HG02981 (cell line): ENCODE measurements at regions not wholly inside any gene's neighbourhood (a gene's known extent, or its start where the extent isn't known, plus 50 kb on each side); places are given as distances from the start of the nearest gene placed in this dataset.
"Not testable (repeated sequence)": the region's sequence is repeated elsewhere in the genome, so short reads cannot be mapped to it uniquely, and the experiment has no call there.

Experiments
- ATAC-seq: cut with Tn5 transposase; IDR thresholded peaks from one replicate; pipeline ENCODE4 v1.9.1; 2021; ENCODE audit warnings: mild to moderate bottlenecking, moderate library complexity; ENCODE audit not compliant: unreplicated experiment

GRCh38 chr3:194032828-194033435, 103.0 kb upstream of the HES1 start:
- ATAC-seq = no peak

GRCh38 chr3:194034346-194035336, 101.3 kb upstream of the HES1 start:
- ATAC-seq = no peak

GRCh38 chr3:194035406-194036138, 100.4 kb upstream of the HES1 start:
- ATAC-seq = no peak

- no peak for ATAC-seq
Measured at GRCh38 chr3:194036842-194037241, 99.1 kb upstream of the HES1 start.

GRCh38 chr3:194038346-194038745, 97.6 kb upstream of the HES1 start:
- ATAC-seq = not testable (repeated sequence)

GRCh38 chr3:194038960-194039359, 97.0 kb upstream of the HES1 start:
- ATAC-seq = no peak

- no peak for ATAC-seq
Measured at GRCh38 chr3:194040516-194041273, 95.3 kb upstream of the HES1 start.

GRCh38 chr3:194042927-194043326, 93.0 kb upstream of the HES1 start:
- no peak for ATAC-seq

GRCh38 chr3:194043516-194043915, 92.4 kb upstream of the HES1 start:
- no peak for ATAC-seq

- ATAC-seq = peak; percentile 88
Measured at GRCh38 chr3:194045289-194045688, 90.7 kb upstream of the HES1 start.

GRCh38 chr3:194045919-194046318, 90.0 kb upstream of the HES1 start:
- ATAC-seq = no peak

GRCh38 chr3:194046531-194046930, 89.4 kb upstream of the HES1 start:
- no peak for ATAC-seq

- ATAC-seq = peak; percentile 45
Measured at GRCh38 chr3:194046995-194047645, 88.8 kb upstream of the HES1 start.

- no peak for ATAC-seq
Measured at GRCh38 chr3:194049394-194049793, 86.6 kb upstream of the HES1 start.

- ATAC-seq = no peak
Measured at GRCh38 chr3:194050782-194051320, 85.1 kb upstream of the HES1 start.

GRCh38 chr3:194051366-194052149, 84.4 kb upstream of the HES1 start:
- ATAC-seq = no peak

- ATAC-seq = no peak
Measured at GRCh38 chr3:194053136-194053535, 82.8 kb upstream of the HES1 start.

- ATAC-seq = no peak
Measured at GRCh38 chr3:194054016-194054415, 81.9 kb upstream of the HES1 start.

GRCh38 chr3:194054540-194054939, 81.4 kb upstream of the HES1 start:
- ATAC-seq = no peak
